ENCODE measurements at regions not wholly inside any gene's neighbourhood (a gene's known extent, or its start where the extent isn't known, plus 50 kb on each side); places are given as distances from the start of the nearest gene placed in this dataset.

- TF ChIP-seq ZHX1 (CRISPR knock-in tag; IDR thresholded peaks at IDR 0.05; ENCODE audit: low read depth) (no peak), ZNF615 (CRISPR knock-in tag; IDR thresholded peaks at IDR 0.05; ENCODE audit: borderline replicate concordance) (no peak), ZNF670 (CRISPR knock-in tag; IDR thresholded peaks at IDR 0.05; ENCODE audit: borderline replicate concordance) (no peak), MIER2 (CRISPR knock-in tag; IDR thresholded peaks at IDR 0.05) (no peak), ZFP41 (CRISPR knock-in tag; IDR thresholded peaks at IDR 0.05; ENCODE audit: borderline replicate concordance) (no peak), EED (CRISPR knock-in tag; IDR thresholded peaks at IDR 0.05) (no peak), ZNF772 (CRISPR knock-in tag; IDR thresholded peaks at IDR 0.05) (no peak), CREBL2 (CRISPR knock-in tag; IDR thresholded peaks at IDR 0.05; ENCODE audit: borderline replicate concordance) (no peak), EHMT2 (IDR thresholded peaks at IDR 0.05; ENCODE audit: borderline replicate concordance, low read depth, low read length) (no peak), ZBTB42 (CRISPR knock-in tag; IDR thresholded peaks at IDR 0.05) (no peak), HOXA5 (CRISPR knock-in tag; IDR thresholded peaks at IDR 0.05) (no peak), ZNF574 (CRISPR knock-in tag; IDR thresholded peaks at IDR 0.05) (no peak), CREB3 (CRISPR knock-in tag; IDR thresholded peaks at IDR 0.05) (no peak), CAMTA2 (CRISPR knock-in tag; IDR thresholded peaks at IDR 0.05; ENCODE audit: borderline replicate concordance) (no peak), YEATS2 (CRISPR knock-in tag; IDR thresholded peaks at IDR 0.05; ENCODE audit: borderline replicate concordance) (peak; percentile 64; the same call in 1 of the 2 replicates), AHR (CRISPR knock-in tag; IDR thresholded peaks at IDR 0.05) (no peak), ZFP36L1 (CRISPR knock-in tag; IDR thresholded peaks at IDR 0.05) (no peak), SYNCRIP (IDR thresholded peaks at IDR 0.05; ENCODE audit: insufficient read depth, low read depth, low read length) (no peak), STAT5B (CRISPR knock-in tag; IDR thresholded peaks at IDR 0.05) (no peak), DBP (CRISPR knock-in tag; IDR thresholded peaks at IDR 0.05; ENCODE audit: not compliant biosample characterization) (no peak), HNRNPH1 (optimal IDR thresholded peaks at IDR 0.05; ENCODE audit: low read depth, low read length) (no peak)
These were observed 92.5 kb upstream of the ADGRF1 start (continued) for GRCh38 chr6:47134476-47135189.
